ENCODE measurements at regions not wholly inside any gene's neighbourhood (a gene's known extent, or its start where the extent isn't known, plus 50 kb on each side); places are given as distances from the start of the nearest gene placed in this dataset.

GRCh38 chr18:22001912-22002487, 167.4 kb upstream of the GATA6 start:
- intact Hi-C loops (cut with DNase I; ENCODE audit: low total_unique reads): no loop called here

GRCh38 chr18:22005191-22005841, 164.1 kb upstream of the GATA6 start:
- WGBS, 2 donors: 51 to 52% methylated on average over 4 of the region's 4 CpGs
- H3K4me3 ChIP-seq: no peak overlapping the region
- no peaks in the 10 kb centered on the region for H3K36me3 ChIP-seq (ENCODE audit: low read depth, missing control alignments)
- H3K4me1 ChIP-seq: no peaks in the 10 kb centered on the region
- DNase-seq: peak; percentile 48
- H3K27me3 ChIP-seq: no peaks in the 10 kb centered on the region
- no peak overlapping the region for H3K27ac ChIP-seq
- intact Hi-C loops (cut with DNase I; ENCODE audit: low total_unique reads): no loop called here
- no peak for TF ChIP-seq POLR2A (IDR thresholded peaks at IDR 0.05)
- no peak for TF ChIP-seq CTCF (IDR thresholded peaks at IDR 0.05)
- H3K9me3 ChIP-seq: no peaks in the 10 kb centered on the region

More at GRCh38 chr18:22001912-22002487, 167.4 kb upstream of the GATA6 start:
- DNase-seq: no peak
- no peaks in the 10 kb centered on the region for H3K27me3 ChIP-seq
- no peak overlapping the region for H3K4me3 ChIP-seq
- H3K36me3 ChIP-seq (ENCODE audit: low read depth, missing control alignments): no peaks in the 10 kb centered on the region
- TF ChIP-seq POLR2A (IDR thresholded peaks at IDR 0.05) (no peak), CTCF (IDR thresholded peaks at IDR 0.05) (no peak)
- no peaks in the 10 kb centered on the region for H3K9me3 ChIP-seq
- no peak overlapping the region for H3K27ac ChIP-seq
- WGBS, 2 donors: 65 to 78% methylated on average over 22 to 25 of the region's 25 CpGs
- H3K4me1 ChIP-seq: no peaks in the 10 kb centered on the region

- DNase-seq: no peak
- WGBS, 2 donors: 93 to 96% methylated on average over 2 of the region's 2 CpGs
- no peak for TF ChIP-seq CTCF (IDR thresholded peaks at IDR 0.05)
- no peak for TF ChIP-seq POLR2A (IDR thresholded peaks at IDR 0.05)
- H3K27me3 ChIP-seq: no peaks in the 10 kb centered on the region
- H3K4me3 ChIP-seq: no peak overlapping the region
- no peak overlapping the region for H3K27ac ChIP-seq
- no peaks in the 10 kb centered on the region for H3K36me3 ChIP-seq (ENCODE audit: low read depth, missing control alignments)
- H3K9me3 ChIP-seq: no peaks in the 10 kb centered on the region
- intact Hi-C loops (cut with DNase I; ENCODE audit: low total_unique reads): no loop called here
- H3K4me1 ChIP-seq: no peaks in the 10 kb centered on the region
Observed at GRCh38 chr18:22006458-22006857, 162.9 kb upstream of the GATA6 start.

GRCh38 chr18:22009242-22009641, 160.1 kb upstream of the GATA6 start:
- Histone ChIP-seq H3K9me3 (no peaks in the 10 kb centered on the region), H3K4me1 (no peaks in the 10 kb centered on the region), H3K4me3 (no peak overlapping the region), H3K27me3 (no peaks in the 10 kb centered on the region), H3K36me3 (ENCODE audit: low read depth, missing control alignments) (no peaks in the 10 kb centered on the region), H3K27ac (no peak overlapping the region)
- intact Hi-C loops (cut with DNase I; ENCODE audit: low total_unique reads): no loop called here
- no peak for DNase-seq
- TF ChIP-seq POLR2A (IDR thresholded peaks at IDR 0.05) (no peak), CTCF (IDR thresholded peaks at IDR 0.05) (no peak)

- H3K4me1 ChIP-seq: no peaks in the 10 kb centered on the region
- H3K9me3 ChIP-seq: no peaks in the 10 kb centered on the region
- H3K36me3 ChIP-seq (ENCODE audit: low read depth, missing control alignments): no peaks in the 10 kb centered on the region
- H3K4me3 ChIP-seq: no peak overlapping the region
- TF ChIP-seq POLR2A (IDR thresholded peaks at IDR 0.05): no peak
- no peak for TF ChIP-seq CTCF (IDR thresholded peaks at IDR 0.05)
- H3K27ac ChIP-seq: no peak overlapping the region
- H3K27me3 ChIP-seq: no peaks in the 10 kb centered on the region
- WGBS, 2 donors: 87 to 97% methylated on average over 1 of the region's 1 CpG
- DNase-seq: no peak
- intact Hi-C loops (cut with DNase I; ENCODE audit: low total_unique reads): no loop called here
Observed at GRCh38 chr18:22013993-22014392, 155.4 kb upstream of the GATA6 start.
